OCI-LY7 (cell line): ENCODE measurements at regions not wholly inside any gene's neighbourhood (a gene's known extent, or its start where the extent isn't known, plus 50 kb on each side); places are given as distances from the start of the nearest gene placed in this dataset.

Experiments used
- BruUV-seq: library from RNA; stranded (reverse); fragments of 400-500 nt; replicated peaks from 2 replicates; lab custom pipeline; 2021; lab: Mats Ljungman, UMichigan
- CTCF ChIA-PET: fragments of 300-600 bp; sonication (Branson Sonifier 250); formaldehyde crosslinking; loops from one replicate; lab custom pipeline; 2022; ENCODE audit warnings: antibody characterized with exemption; ENCODE audit not compliant: unreplicated experiment; lab: Charles Lee
- POLR2A ChIA-PET: fragments of 300-600 bp; sonication (Branson Sonifier 250); formaldehyde crosslinking; loops from one replicate; lab custom pipeline; 2022; ENCODE audit warnings: antibody characterized with exemption; lab: Charles Lee
- DNase-seq: peaks from one replicate; pipeline ENCODE4 v3.0.0-alpha.2; 2015; ENCODE audit warnings: low spot score
- H2AFZ ChIP-seq: fragments of 200-600 bp; sonication (generic), shearing (Covaris generic); 2 replicates; pipeline ENCODE4 v1.6.1; 2014; ENCODE audit warnings: mild to moderate bottlenecking, antibody characterized with exemption, low read length, moderate library complexity
- H3K27ac ChIP-seq: fragments of 200-600 bp; sonication (generic); 2 replicates; pipeline ENCODE4 v1.5.1; 2014; ENCODE audit warnings: mixed run types, low read depth, mild to moderate bottlenecking, moderate library complexity, low read length, inconsistent platforms; ENCODE audit not compliant: poor library complexity, severe bottlenecking
- H3K36me3 ChIP-seq: fragments of 200-600 bp; sonication (generic); 2 replicates; pipeline ENCODE4 v1.6.1; 2014; ENCODE audit warnings: mild to moderate bottlenecking, antibody characterized with exemption, low read length, moderate library complexity, mixed read lengths; ENCODE audit not compliant: insufficient read depth
- H3K4me1 ChIP-seq: fragments of 200-600 bp; sonication (generic); 2 replicates; pipeline ENCODE4 v1.5.1; 2014; ENCODE audit warnings: mild to moderate bottlenecking, low read length; ENCODE audit not compliant: insufficient read depth, poor library complexity, severe bottlenecking
- H3K4me2 ChIP-seq: fragments of 200-600 bp; sonication (generic); 2 replicates; pipeline ENCODE4 v1.6.1; 2014; ENCODE audit warnings: mild to moderate bottlenecking, low read length
- H3K4me3 ChIP-seq: fragments of 200-600 bp; sonication (generic); 2 replicates; pipeline ENCODE4 v1.5.1; 2014; ENCODE audit warnings: mild to moderate bottlenecking, low read depth, low read length; ENCODE audit not compliant: poor library complexity, severe bottlenecking
- H3K79me2 ChIP-seq: fragments of 200-600 bp; sonication (generic); 2 replicates; pipeline ENCODE4 v1.6.1; 2016; ENCODE audit warnings: low read depth, mild to moderate bottlenecking, low read length, moderate library complexity, mixed read lengths; ENCODE audit not compliant: insufficient read depth
- H3K9me2 ChIP-seq: fragments of 200-600 bp; sonication (generic); 2 replicates; pipeline ENCODE4 v1.6.1; 2016; ENCODE audit warnings: mild to moderate bottlenecking, low read length, mixed read lengths; ENCODE audit not compliant: insufficient read depth
- H3K9me3 ChIP-seq: fragments of 200-600 bp; sonication (generic); 2 replicates; pipeline ENCODE4 v1.6.1; 2014; ENCODE audit warnings: mild to moderate bottlenecking, mixed run types, low read length, mixed read lengths
- H4K20me1 ChIP-seq: fragments of 200-600 bp; sonication (generic); 2 replicates; pipeline ENCODE4 v1.6.1; 2014; ENCODE audit warnings: mild to moderate bottlenecking, antibody characterized with exemption, low read length, moderate library complexity, mixed read lengths; ENCODE audit not compliant: insufficient read depth
- CTCF ChIP-seq: fragments of 200-600 bp; sonication (generic); conservative IDR thresholded peaks from 2 replicates; pipeline ENCODE4 v1.5.1; 2014; ENCODE audit warnings: mild to moderate bottlenecking, antibody characterized with exemption, low read length, moderate library complexity, mixed read lengths
- EZH2phosphoT487 ChIP-seq: fragments of 200-600 bp; sonication (generic); IDR thresholded peaks from 2 replicates; pipeline ENCODE4 v1.6.1; 2018; ENCODE audit warnings: low read depth, borderline replicate concordance, mild to moderate bottlenecking, mixed run types, antibody characterized with exemption, low read length, moderate library complexity, mixed read lengths
- intact Hi-C: fragments of 100-400 bp; cut with micrococcal nuclease; formaldehyde crosslinking; loops from one replicate; pipeline ENCODE4 v1.10.0; 2022; ENCODE audit not compliant: unreplicated experiment

GRCh38 chr12:86772696-86773095, 516.5 kb upstream of the MGAT4C start:
- no peak overlapping the region for H2AFZ ChIP-seq
- no peak overlapping the region for H3K4me3 ChIP-seq
- no peaks in the 10 kb centered on the region for H3K36me3 ChIP-seq
- H4K20me1 ChIP-seq: no peaks in the 10 kb centered on the region
- BruUV-seq: no TSS peak
- H3K4me2 ChIP-seq: no peak overlapping the region
- ChIA-PET POLR2A (no interaction called here), CTCF (no interaction called here)
- H3K9me2 ChIP-seq: no peaks in the 10 kb centered on the region
- TF ChIP-seq EZH2phosphoT487: no peak
- TF ChIP-seq CTCF: no peak
- H3K9me3 ChIP-seq: no peaks in the 10 kb centered on the region
- DNase-seq: no peak
- H3K4me1 ChIP-seq: no peaks in the 10 kb centered on the region
- intact Hi-C loops: no loop called here
- no peaks in the 10 kb centered on the region for H3K79me2 ChIP-seq
- no peak overlapping the region for H3K27ac ChIP-seq

- no peaks in the 10 kb centered on the region for H3K9me2 ChIP-seq
- no peaks in the 10 kb centered on the region for H3K36me3 ChIP-seq
- TF ChIP-seq CTCF: no peak
- TF ChIP-seq EZH2phosphoT487: no peak
- ChIA-PET CTCF (no interaction called here), POLR2A (no interaction called here)
- no peak overlapping the region for H3K27ac ChIP-seq
- H4K20me1 ChIP-seq: no peaks in the 10 kb centered on the region
- no peak overlapping the region for H3K4me2 ChIP-seq
- H3K4me3 ChIP-seq: no peak overlapping the region
- no peaks in the 10 kb centered on the region for H3K9me3 ChIP-seq
- intact Hi-C loops: no loop called here
- no TSS peak for BruUV-seq
- no peaks in the 10 kb centered on the region for H3K79me2 ChIP-seq
- DNase-seq: no peak
- H3K4me1 ChIP-seq: no peaks in the 10 kb centered on the region
- no peak overlapping the region for H2AFZ ChIP-seq
Observed at GRCh38 chr12:86770871-86771270, 514.7 kb upstream of the MGAT4C start.

GRCh38 chr12:86748894-86749293, 492.7 kb upstream of the MGAT4C start:
- H3K36me3 ChIP-seq: no peaks in the 10 kb centered on the region
- no peaks in the 10 kb centered on the region for H3K9me2 ChIP-seq
- no peak overlapping the region for H3K4me2 ChIP-seq
- intact Hi-C loops: no loop called here
- no peak overlapping the region for H3K4me3 ChIP-seq
- no peak overlapping the region for H3K27ac ChIP-seq
- no peaks in the 10 kb centered on the region for H3K9me3 ChIP-seq
- H2AFZ ChIP-seq: no peak overlapping the region
- no TSS peak for BruUV-seq
- TF ChIP-seq CTCF (no peak), EZH2phosphoT487 (no peak)
- H4K20me1 ChIP-seq: no peaks in the 10 kb centered on the region
- CTCF ChIA-PET: no interaction called here
- no peaks in the 10 kb centered on the region for H3K4me1 ChIP-seq
- H3K79me2 ChIP-seq: no peaks in the 10 kb centered on the region
- POLR2A ChIA-PET: interaction anchor here (1.0 kb wide), 1 partner anchor 9 kb away, joined by 8 read pairs; no protein-coding TSS in a partner anchor
- no peak for DNase-seq
